ENCODE measurements at regions not wholly inside any gene's neighbourhood (a gene's known extent, or its start where the extent isn't known, plus 50 kb on each side); places are given as distances from the start of the nearest gene placed in this dataset.
"Not testable (repeated sequence)": the region's sequence is repeated elsewhere in the genome, so short reads cannot be mapped to it uniquely, and the experiment has no call there.

GRCh38 chr10:33776419-33777070 lies 442.1 kb upstream of the NRP1 start:
- DNase-seq (ENCODE audit: extremely low read depth in 1 of 11, low read depth in 9 of 11, low spot score in 4 of 11) = no peak

- DNase-seq (ENCODE audit: extremely low read depth in 1 of 11, low read depth in 9 of 11, low spot score in 4 of 11) = no peak
Measured at GRCh38 chr10:33774857-33775256, 440.4 kb upstream of the NRP1 start.

- no peak for DNase-seq (ENCODE audit: extremely low read depth in 1 of 11, low read depth in 9 of 11, low spot score in 4 of 11)
Measured at GRCh38 chr10:33773886-33774480, 439.5 kb upstream of the NRP1 start.

GRCh38 chr10:33773253-33773573 lies 438.7 kb upstream of the NRP1 start:
- DNase-seq (ENCODE audit: extremely low read depth in 1 of 11, low read depth in 9 of 11, low spot score in 4 of 11) = peak in 4 of 11 donors; percentile 27 to 46 (median 30)

GRCh38 chr10:33772370-33773252 lies 438.1 kb upstream of the NRP1 start:
- DNase-seq (ENCODE audit: extremely low read depth in 1 of 11, low read depth in 9 of 11, low spot score in 4 of 11) = peak in 6 of 11 donors; percentile 21 to 45 (median 36)

- not testable (repeated sequence) for DNase-seq (ENCODE audit: extremely low read depth in 1 of 11, low read depth in 9 of 11, low spot score in 4 of 11)
Measured at GRCh38 chr10:33771856-33772255, 437.4 kb upstream of the NRP1 start.

GRCh38 chr10:33764694-33765185 lies 430.3 kb upstream of the NRP1 start:
- DNase-seq (ENCODE audit: extremely low read depth in 1 of 11, low read depth in 9 of 11, low spot score in 4 of 11) = no peak

- DNase-seq (ENCODE audit: extremely low read depth in 1 of 11, low read depth in 9 of 11, low spot score in 4 of 11) = peak in 1 of 11 donors; percentile 12
Measured at GRCh38 chr10:33760056-33760943, 425.8 kb upstream of the NRP1 start.

- no peak for DNase-seq (ENCODE audit: extremely low read depth in 1 of 11, low read depth in 9 of 11, low spot score in 4 of 11)
Measured at GRCh38 chr10:33759191-33759590, 424.7 kb upstream of the NRP1 start.

GRCh38 chr10:33758299-33758698 lies 423.8 kb upstream of the NRP1 start:
- no peak for DNase-seq (ENCODE audit: extremely low read depth in 1 of 11, low read depth in 9 of 11, low spot score in 4 of 11)

GRCh38 chr10:33754052-33754451 lies 419.6 kb upstream of the NRP1 start:
- DNase-seq (ENCODE audit: extremely low read depth in 1 of 11, low read depth in 9 of 11, low spot score in 4 of 11) = no peak

- no peak for DNase-seq (ENCODE audit: extremely low read depth in 1 of 11, low read depth in 9 of 11, low spot score in 4 of 11)
Measured at GRCh38 chr10:33753389-33753788, 418.9 kb upstream of the NRP1 start.

GRCh38 chr10:33749790-33750189 lies 415.3 kb upstream of the NRP1 start:
- DNase-seq (ENCODE audit: extremely low read depth in 1 of 11, low read depth in 9 of 11, low spot score in 4 of 11) = no peak

- DNase-seq (ENCODE audit: extremely low read depth in 1 of 11, low read depth in 9 of 11, low spot score in 4 of 11) = no peak
Measured at GRCh38 chr10:33749067-33749735, 414.7 kb upstream of the NRP1 start.

GRCh38 chr10:33746836-33747268 lies 412.4 kb upstream of the NRP1 start:
- no peak for DNase-seq (ENCODE audit: extremely low read depth in 1 of 11, low read depth in 9 of 11, low spot score in 4 of 11)

GRCh38 chr10:33746186-33746585 lies 411.7 kb upstream of the NRP1 start:
- DNase-seq (ENCODE audit: extremely low read depth in 1 of 11, low read depth in 9 of 11, low spot score in 4 of 11) = no peak

GRCh38 chr10:33743429-33743857 lies 409.0 kb upstream of the NRP1 start:
- DNase-seq (ENCODE audit: extremely low read depth in 1 of 11, low read depth in 9 of 11, low spot score in 4 of 11) = no peak

GRCh38 chr10:33739031-33739430 lies 404.6 kb upstream of the NRP1 start:
- DNase-seq (ENCODE audit: extremely low read depth in 1 of 11, low read depth in 9 of 11, low spot score in 4 of 11) = no peak

Data from renal cortex interstitium (tissue), 11 donors.